ENCODE measurements at regions not wholly inside any gene's neighbourhood (a gene's known extent, or its start where the extent isn't known, plus 50 kb on each side); places are given as distances from the start of the nearest gene placed in this dataset.

- no peak for TF ChIP-seq EZH2 (IDR thresholded peaks at IDR 0.05; ENCODE audit: borderline replicate concordance, low read depth, low read length, severe bottlenecking)
- TF ChIP-seq POLR2A (IDR thresholded peaks at IDR 0.05; ENCODE audit: low read depth, low read length), result no peak
- no peak for TF ChIP-seq CTCF (IDR thresholded peaks at IDR 0.05; ENCODE audit: extremely low read depth in 1 of 2, insufficient read depth in 1 of 2, low read depth in 1 of 2, low read length in 2 of 2)
Measured at GRCh38 chr9:107667231-107668070, 177.9 kb upstream of the KLF4 start.

Measured in endothelial cell of umbilical vein (primary cell).